Activated gamma-delta T cell (primary cell): ENCODE measurements at regions not wholly inside any gene's neighbourhood (a gene's known extent, or its start where the extent isn't known, plus 50 kb on each side); places are given as distances from the start of the nearest gene placed in this dataset.

Source experiments
- DNase-seq: peaks from one replicate; lab custom pipeline; 2025; lab: John Stamatoyannopoulos, UW

- DNase-seq: no peak
These were observed 808.8 kb downstream of the TUSC7 start for GRCh38 chr3:117518364-117518763.

GRCh38 chr3:117519776-117520175, 810.2 kb downstream of the TUSC7 start:
- no peak for DNase-seq

GRCh38 chr3:117520582-117520981, 811.0 kb downstream of the TUSC7 start:
- no peak for DNase-seq

GRCh38 chr3:117523418-117523817, 813.8 kb downstream of the TUSC7 start:
- DNase-seq: no peak

GRCh38 chr3:117524890-117525289, 815.3 kb downstream of the TUSC7 start:
- no peak for DNase-seq

- DNase-seq: no peak
These were observed 817.0 kb downstream of the TUSC7 start for GRCh38 chr3:117526470-117527079.

GRCh38 chr3:117527346-117527745, 817.8 kb downstream of the TUSC7 start:
- DNase-seq: no peak

- no peak for DNase-seq
These were observed 819.1 kb downstream of the TUSC7 start for GRCh38 chr3:117528688-117529087.

- DNase-seq: no peak
These were observed 821.6 kb downstream of the TUSC7 start for GRCh38 chr3:117531078-117531767.

- DNase-seq: no peak
These were observed 822.7 kb downstream of the TUSC7 start for GRCh38 chr3:117532268-117532667.

GRCh38 chr3:117534138-117534537, 824.6 kb downstream of the TUSC7 start:
- no peak for DNase-seq

- no peak for DNase-seq
These were observed 826.4 kb downstream of the TUSC7 start for GRCh38 chr3:117536006-117536405.

GRCh38 chr3:117537949-117538348, 828.4 kb downstream of the TUSC7 start:
- DNase-seq: no peak

GRCh38 chr3:117539729-117540128, 830.1 kb downstream of the TUSC7 start:
- DNase-seq: no peak

GRCh38 chr3:117540597-117540996, 831.0 kb downstream of the TUSC7 start:
- DNase-seq: no peak

- no peak for DNase-seq
These were observed 832.1 kb downstream of the TUSC7 start for GRCh38 chr3:117541721-117542120.

- DNase-seq: no peak
These were observed 833.9 kb downstream of the TUSC7 start for GRCh38 chr3:117543521-117543920.

GRCh38 chr3:117545484-117545883, 835.9 kb downstream of the TUSC7 start:
- DNase-seq: no peak

GRCh38 chr3:117547956-117548550, 838.5 kb downstream of the TUSC7 start:
- no peak for DNase-seq

GRCh38 chr3:117548600-117548999, 839.0 kb downstream of the TUSC7 start:
- DNase-seq: no peak

- no peak for DNase-seq
These were observed 840.1 kb downstream of the TUSC7 start for GRCh38 chr3:117549716-117550115.

- no peak for DNase-seq
These were observed 841.2 kb downstream of the TUSC7 start for GRCh38 chr3:117550766-117551165.

GRCh38 chr3:117553461-117553860, 843.9 kb downstream of the TUSC7 start:
- no peak for DNase-seq
